ENCODE measurements at regions not wholly inside any gene's neighbourhood (a gene's known extent, or its start where the extent isn't known, plus 50 kb on each side); places are given as distances from the start of the nearest gene placed in this dataset.
"Not testable (repeated sequence)": the region's sequence is repeated elsewhere in the genome, so short reads cannot be mapped to it uniquely, and the experiment has no call there.

- DNase-seq (ENCODE audit: low read depth) = no peak
Observed at GRCh38 chr6:27161115-27161514, 86.4 kb upstream of the PRSS16 start.

- no peak for DNase-seq (ENCODE audit: low read depth)
Observed at GRCh38 chr6:27161603-27161945, 85.9 kb upstream of the PRSS16 start.

DNA sequence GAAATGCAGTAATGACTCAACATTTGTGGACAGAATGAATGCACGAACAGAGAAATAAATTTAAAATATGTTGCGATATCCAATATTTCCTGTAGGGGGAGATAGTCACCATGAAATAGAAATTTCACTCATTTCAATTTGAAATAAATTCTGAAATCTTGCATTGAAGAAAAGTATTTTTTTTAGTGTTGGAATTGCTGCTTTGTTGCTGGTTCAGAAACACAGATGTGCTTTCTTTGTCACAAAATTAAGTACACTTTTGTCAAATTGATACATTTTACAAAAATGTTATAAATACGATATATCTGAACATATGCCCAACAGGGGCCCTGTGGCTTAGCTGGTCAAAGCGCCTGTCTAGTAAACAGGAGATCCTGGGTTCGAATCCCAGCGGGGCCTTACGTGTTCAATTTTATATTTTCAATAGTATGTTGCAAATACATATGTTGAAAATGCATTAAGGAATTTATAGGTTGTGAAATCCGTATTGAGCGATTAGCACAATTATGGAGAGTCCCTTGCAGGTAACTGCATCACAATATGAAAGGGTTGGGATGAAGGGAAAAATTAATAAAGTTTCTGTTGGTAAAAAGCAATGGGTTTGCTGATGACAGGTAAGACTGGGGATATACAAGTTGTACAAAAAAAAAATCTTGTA is 85.4 kb upstream of the PRSS16 start:
- DNase-seq (ENCODE audit: low read depth) = no peak

DNA sequence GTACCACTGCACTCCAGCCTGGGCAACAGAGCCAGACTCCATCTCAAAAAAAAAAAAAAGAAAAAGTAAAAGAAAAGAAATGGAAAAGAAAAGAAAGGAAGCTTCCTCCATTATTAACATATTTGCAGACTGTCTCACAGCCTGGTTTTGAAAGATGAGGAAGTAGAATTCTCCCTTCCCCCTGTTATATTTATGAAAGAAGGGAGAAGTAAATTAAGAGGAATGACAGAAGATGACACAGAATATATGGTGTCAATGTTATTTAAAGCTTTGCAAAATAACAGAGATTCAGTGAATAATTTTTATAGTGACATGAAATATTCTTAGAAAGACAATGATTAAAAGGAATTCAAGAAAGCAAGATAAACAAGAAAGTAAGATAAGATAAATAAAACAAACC is 83.7 kb upstream of the PRSS16 start:
- DNase-seq (ENCODE audit: low read depth) = no peak

DNA sequence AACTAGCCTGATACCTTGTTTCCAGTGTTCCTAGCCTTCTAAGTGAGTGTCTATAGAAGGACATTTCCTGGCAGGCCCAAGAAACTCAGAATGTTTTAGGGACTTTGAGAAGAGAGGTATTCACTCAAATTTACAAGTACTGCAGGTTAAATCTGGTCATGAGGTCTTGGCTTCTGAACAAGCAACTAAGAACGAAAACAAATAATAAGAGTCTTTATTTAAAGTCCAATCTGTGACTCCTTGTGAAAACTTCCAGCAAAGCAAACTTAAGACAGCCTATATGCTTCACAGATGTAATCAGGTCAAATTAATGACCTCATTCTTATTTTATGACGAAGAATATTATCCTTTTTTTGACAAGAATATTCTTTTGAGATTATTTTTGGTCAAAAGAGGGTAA is 79.4 kb upstream of the PRSS16 start:
- no peak for DNase-seq (ENCODE audit: low read depth)

GRCh38 chr6:27168586-27169443 is 78.7 kb upstream of the PRSS16 start:
- DNase-seq (ENCODE audit: low read depth) = no peak

- not testable (repeated sequence) for DNase-seq (ENCODE audit: low read depth)
Observed at GRCh38 chr6:27172524-27173231, 74.8 kb upstream of the PRSS16 start.

- not testable (repeated sequence) for DNase-seq (ENCODE audit: low read depth)
Observed at GRCh38 chr6:27173232-27173601, 74.3 kb upstream of the PRSS16 start.

GRCh38 chr6:27174958-27175357 is 72.5 kb upstream of the PRSS16 start:
- DNase-seq (ENCODE audit: low read depth) = no peak

DNA sequence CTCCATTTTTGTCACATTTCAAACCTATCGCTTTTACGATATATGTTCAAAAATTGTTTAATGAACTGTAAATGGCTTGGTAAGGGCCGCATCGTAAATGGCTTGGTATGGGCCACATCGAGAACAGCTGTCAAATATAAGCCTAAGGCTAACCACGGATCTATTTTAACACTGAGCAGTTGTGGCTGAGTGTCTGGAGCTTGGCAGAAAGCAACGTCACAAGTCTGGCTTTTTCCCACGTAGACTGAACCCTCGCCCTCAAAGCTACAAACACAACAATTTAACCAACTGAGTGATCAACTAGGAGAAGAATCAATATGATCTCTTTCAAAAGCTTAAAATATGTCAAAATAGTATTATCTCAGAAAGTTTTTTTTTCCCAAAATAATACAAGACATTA is 71.4 kb upstream of the PRSS16 start:
- DNase-seq (ENCODE audit: low read depth) = no peak

DNA sequence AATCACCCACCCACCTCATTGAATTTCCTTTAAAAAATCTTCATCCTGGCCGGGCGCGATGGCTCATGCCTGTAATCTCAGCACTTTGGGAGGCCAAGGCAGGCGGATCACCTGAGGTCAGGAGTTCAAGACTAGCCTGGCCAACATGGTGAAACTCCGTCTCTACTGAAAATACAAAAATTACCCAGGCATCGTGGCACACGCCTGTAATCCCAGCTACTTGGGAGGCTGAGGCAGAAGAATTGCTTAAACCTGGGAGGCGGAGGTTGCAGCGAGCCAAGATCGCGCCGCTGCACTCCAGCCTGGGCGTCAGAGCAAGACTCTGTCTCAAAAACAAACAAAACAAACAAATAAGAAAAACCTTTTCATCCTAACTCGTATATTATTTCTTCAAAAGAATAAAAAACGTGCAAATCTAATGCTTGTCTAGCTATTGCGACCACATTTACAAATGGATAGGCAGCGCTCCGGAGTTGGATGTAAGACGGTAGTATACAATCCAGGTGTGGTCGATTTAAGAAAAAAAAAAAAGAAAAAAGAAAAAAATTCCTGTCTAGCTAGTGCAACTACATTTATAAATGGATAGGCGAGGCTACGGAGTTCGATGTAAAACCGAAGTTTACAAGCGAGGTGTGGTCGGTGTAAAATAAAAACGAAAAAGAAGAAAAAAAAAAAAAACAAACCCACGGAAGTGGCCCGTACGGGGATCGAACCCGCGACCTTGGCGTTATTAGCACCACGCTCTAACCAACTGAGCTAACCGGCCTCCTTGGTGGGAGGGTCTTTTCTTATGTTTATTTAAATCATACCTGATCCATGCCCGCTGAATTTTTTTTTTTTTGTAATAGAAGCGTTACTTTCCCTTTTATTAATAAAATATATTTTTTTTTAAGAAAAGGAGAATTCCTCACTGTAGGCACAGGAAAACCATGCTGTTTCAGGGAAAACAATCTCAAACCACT is 70.7 kb upstream of the PRSS16 start:
- DNase-seq (ENCODE audit: low read depth) = no peak

- DNase-seq (ENCODE audit: low read depth) = peak; percentile 79
Observed at GRCh38 chr6:27177485-27178406, 69.8 kb upstream of the PRSS16 start.

- DNase-seq (ENCODE audit: low read depth) = no peak
Observed at GRCh38 chr6:27178407-27178730, 69.1 kb upstream of the PRSS16 start.

- DNase-seq (ENCODE audit: low read depth) = no peak
Observed at GRCh38 chr6:27178860-27179259, 68.6 kb upstream of the PRSS16 start.

DNA sequence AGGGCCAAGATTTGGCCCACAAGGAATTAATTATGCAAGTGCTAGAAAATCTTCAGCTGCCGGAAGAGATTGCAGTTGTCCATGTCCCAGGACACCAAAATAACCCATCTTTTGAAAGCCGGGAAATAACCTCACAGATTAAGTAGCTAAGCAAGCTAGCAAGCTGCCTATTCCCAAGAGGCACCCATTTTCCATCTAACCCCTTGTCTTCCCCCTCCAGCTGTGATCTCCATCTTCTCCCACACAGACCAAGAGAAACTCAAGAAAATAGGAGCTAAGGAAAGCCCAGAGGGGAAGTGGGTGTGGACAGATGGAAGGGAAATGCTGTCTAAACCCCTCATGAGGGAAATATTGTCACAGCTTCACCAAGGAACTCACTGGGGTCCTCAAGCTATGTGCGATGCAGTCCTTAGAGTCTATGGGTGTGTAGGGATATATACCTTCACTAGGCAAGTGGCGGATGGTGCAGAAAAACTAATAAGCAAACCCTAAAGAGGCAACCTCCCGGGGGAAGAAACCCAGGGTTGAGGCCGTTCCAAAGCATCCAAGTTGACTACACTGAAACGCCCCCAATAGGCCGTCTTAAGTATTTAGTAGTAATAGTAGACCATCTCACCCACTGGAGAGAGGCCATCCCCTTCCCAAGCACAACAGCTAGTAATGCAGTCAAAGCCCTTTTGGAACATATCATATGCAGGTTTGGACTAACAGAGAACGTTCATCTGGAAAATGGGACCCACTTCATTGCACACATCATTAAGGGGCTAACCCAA is 64.3 kb upstream of the PRSS16 start:
- no peak for DNase-seq (ENCODE audit: low read depth)

DNA sequence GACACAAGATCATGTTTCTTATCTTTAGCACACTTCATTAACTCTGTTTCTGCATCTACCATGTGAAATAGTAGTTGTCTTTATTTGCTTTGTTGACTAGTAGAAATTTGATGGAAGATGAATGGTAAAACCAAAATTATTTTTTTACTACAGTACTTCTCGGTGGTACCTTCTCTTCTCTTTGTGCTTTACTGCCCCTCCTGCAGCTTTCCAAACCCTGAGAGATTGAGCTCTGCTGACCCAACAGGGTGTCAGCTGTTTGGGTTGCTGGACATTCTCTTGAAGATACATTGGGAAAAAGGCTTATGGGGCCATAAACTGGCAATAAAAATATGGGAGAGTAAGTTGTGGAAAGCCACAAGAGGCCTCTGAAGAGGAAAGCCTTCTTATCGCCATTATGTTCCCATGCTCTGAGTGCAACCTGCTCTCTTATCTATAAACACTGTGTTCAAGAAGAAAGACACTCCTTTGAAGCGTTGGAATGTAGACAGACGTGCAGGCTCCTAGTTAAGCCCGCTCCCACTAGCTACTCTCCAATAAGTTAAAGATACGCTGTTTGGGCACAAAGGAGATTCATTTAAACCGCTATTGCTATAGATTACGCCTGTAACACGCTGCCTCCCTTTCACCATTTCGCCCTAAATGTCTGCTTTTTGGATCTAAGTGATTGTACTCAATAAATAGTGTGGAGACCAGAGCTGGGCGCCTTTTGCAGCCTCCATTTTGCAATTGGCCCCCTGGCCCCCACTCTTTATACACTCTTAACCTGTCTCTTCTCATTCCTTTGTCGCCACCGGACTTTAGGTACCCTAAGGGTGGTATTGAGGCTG is 60.1 kb upstream of the PRSS16 start:
- no peak for DNase-seq (ENCODE audit: low read depth)

DNA sequence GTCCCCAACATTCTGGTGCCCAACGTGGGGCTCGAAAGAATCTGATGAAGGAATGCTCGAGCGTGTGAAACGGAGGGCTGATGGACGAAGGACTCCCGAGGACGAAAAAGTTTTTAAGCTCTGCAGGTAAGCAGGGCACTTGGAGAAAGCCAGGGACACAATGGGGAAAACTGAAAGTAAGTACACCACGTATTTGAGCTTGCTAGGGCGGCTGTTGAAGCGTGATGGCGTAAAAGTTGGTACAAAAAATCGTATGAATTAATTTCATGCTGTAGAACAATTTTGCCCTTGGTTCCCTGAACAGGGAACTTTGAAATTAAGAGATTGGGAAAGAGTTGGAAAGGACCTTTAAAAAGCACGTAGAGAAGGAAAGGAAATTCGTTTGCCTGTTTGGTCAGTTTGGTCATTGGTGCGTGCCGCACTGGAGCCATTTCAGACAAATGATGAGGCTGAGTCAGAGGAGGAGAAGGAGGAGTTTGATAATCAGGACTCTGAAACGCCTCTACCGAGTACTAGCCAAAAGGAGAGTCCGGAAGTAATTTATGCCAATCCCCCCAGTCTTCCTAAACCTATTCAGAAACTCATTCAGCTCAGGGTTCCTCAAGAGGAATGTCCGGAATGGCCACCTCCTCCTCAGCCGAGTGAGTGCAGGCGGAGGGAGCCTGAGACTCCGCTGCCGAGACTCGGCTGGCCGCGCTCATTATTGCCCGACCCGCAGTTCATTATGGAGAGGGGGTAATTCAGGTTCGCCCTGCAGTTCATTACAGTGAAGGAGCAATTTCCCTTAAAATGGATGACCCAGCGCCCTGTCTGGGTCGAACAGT is 59.2 kb upstream of the PRSS16 start:
- DNase-seq (ENCODE audit: low read depth) = no peak

DNA sequence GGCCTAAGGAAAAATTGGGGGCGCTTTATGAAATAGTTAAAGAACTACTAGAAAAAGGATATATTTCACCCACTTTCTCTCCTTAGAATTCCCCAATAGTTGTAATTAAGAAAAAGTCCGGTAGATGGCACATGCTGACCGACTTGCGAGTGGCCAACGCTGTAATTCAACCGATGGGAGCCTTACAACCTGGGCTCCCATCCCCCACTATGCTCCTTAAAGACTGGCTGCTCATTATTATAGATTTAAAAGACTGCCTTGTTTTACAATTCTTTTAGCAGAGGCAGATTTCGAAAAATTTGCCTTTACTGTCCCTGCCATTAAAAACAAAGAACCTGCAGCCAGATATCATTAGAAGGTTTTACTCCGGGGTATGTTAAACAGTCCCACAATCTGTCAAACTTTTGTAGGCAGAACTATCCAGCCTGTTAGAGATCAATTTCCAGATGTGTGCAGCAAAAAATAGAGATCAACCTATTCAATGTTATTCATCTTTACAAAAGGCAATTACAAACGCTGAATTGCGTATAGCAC is 58.5 kb upstream of the PRSS16 start:
- no peak for DNase-seq (ENCODE audit: low read depth)

Data from CMK (cell line).